ENCODE measurements at regions not wholly inside any gene's neighbourhood (a gene's known extent, or its start where the extent isn't known, plus 50 kb on each side); places are given as distances from the start of the nearest gene placed in this dataset.

GRCh38 chr4:155478336-155478835, 101.6 kb upstream of the MAP9 start:
- CTCF ChIA-PET: interaction anchor here (0.6 kb wide), 2 partner anchors 154 to 491 kb away, joined by 3 read pairs; no protein-coding TSS in a partner anchor
- no peak for TF ChIP-seq CTCF (IDR thresholded peaks at IDR 0.05; ENCODE audit: insufficient read depth, low read depth, low read length)
- Histone ChIP-seq H3K4me3 (ENCODE audit: low read depth, low read length) (no peak overlapping the region), H3K27me3 (ENCODE audit: control insufficient read depth, insufficient read depth, low read length) (no peaks in the 10 kb centered on the region), H3K36me3 (ENCODE audit: control insufficient read depth, insufficient read depth, low read length) (no peaks in the 10 kb centered on the region)
- POLR2A ChIA-PET: no interaction called here
- DNase-seq (ENCODE audit: low read depth): no peak

GRCh38 chr4:155474758-155475157, 98.0 kb upstream of the MAP9 start:
- ChIA-PET POLR2A (no interaction called here), CTCF (interaction anchor here (1.2 kb wide), 1 partner anchor 8 kb away, joined by 4 read pairs; no protein-coding TSS in a partner anchor)
- no peak for TF ChIP-seq CTCF (IDR thresholded peaks at IDR 0.05; ENCODE audit: insufficient read depth, low read depth, low read length)

GRCh38 chr4:155473420-155474095, 96.8 kb upstream of the MAP9 start:
- H3K27me3 ChIP-seq (ENCODE audit: control insufficient read depth, insufficient read depth, low read length): no peaks in the 10 kb centered on the region
- POLR2A ChIA-PET: no interaction called here
- CTCF ChIA-PET: no interaction called here
- TF ChIP-seq CTCF (IDR thresholded peaks at IDR 0.05; ENCODE audit: insufficient read depth, low read depth, low read length): no peak
- H3K4me3 ChIP-seq (ENCODE audit: low read depth, low read length): no peak overlapping the region
- no peaks in the 10 kb centered on the region for H3K36me3 ChIP-seq (ENCODE audit: control insufficient read depth, insufficient read depth, low read length)
- DNase-seq (ENCODE audit: low read depth): no peak

More at GRCh38 chr4:155474758-155475157, 98.0 kb upstream of the MAP9 start:
- Histone ChIP-seq H3K27me3 (ENCODE audit: control insufficient read depth, insufficient read depth, low read length) (no peaks in the 10 kb centered on the region), H3K4me3 (ENCODE audit: low read depth, low read length) (no peak overlapping the region), H3K36me3 (ENCODE audit: control insufficient read depth, insufficient read depth, low read length) (no peaks in the 10 kb centered on the region)
- DNase-seq (ENCODE audit: low read depth): no peak

GRCh38 chr4:155468282-155468681, 91.5 kb upstream of the MAP9 start:
- no peak for TF ChIP-seq CTCF (IDR thresholded peaks at IDR 0.05; ENCODE audit: insufficient read depth, low read depth, low read length)
- ChIA-PET CTCF (interaction anchor here (0.7 kb wide), 1 partner anchor 327 kb away, joined by 3 read pairs; no protein-coding TSS in a partner anchor), POLR2A (no interaction called here)
- Histone ChIP-seq H3K36me3 (ENCODE audit: control insufficient read depth, insufficient read depth, low read length) (no peaks in the 10 kb centered on the region), H3K4me3 (ENCODE audit: low read depth, low read length) (no peak overlapping the region), H3K27me3 (ENCODE audit: control insufficient read depth, insufficient read depth, low read length) (no peaks in the 10 kb centered on the region)
- no peak for DNase-seq (ENCODE audit: low read depth)

- POLR2A ChIA-PET: no interaction called here
- H3K27me3 ChIP-seq (ENCODE audit: control insufficient read depth, insufficient read depth, low read length): no peaks in the 10 kb centered on the region
- TF ChIP-seq CTCF (IDR thresholded peaks at IDR 0.05; ENCODE audit: insufficient read depth, low read depth, low read length): no peak
- CTCF ChIA-PET: no interaction called here
- no peak for DNase-seq (ENCODE audit: low read depth)
- H3K36me3 ChIP-seq (ENCODE audit: control insufficient read depth, insufficient read depth, low read length): no peaks in the 10 kb centered on the region
- no peak overlapping the region for H3K4me3 ChIP-seq (ENCODE audit: low read depth, low read length)
Measured at GRCh38 chr4:155450676-155451075, 73.9 kb upstream of the MAP9 start.
